Activated CD8-positive, alpha-beta T cell treated with anti-CD3 and anti-CD28 coated beads for 36 hours (primary cell): ENCODE measurements at regions not wholly inside any gene's neighbourhood (a gene's known extent, or its start where the extent isn't known, plus 50 kb on each side); places are given as distances from the start of the nearest gene placed in this dataset.

Experiments
- ATAC-seq: fragments of 200-7000 bp; cut with Tn5 transposase; one replicate; pipeline ENCODE4 v1.10.0; 2021; ENCODE audit warnings: mild to moderate bottlenecking, moderate library complexity
- CTCF ChIA-PET: fragments of 350-600 bp; sonication (Branson Sonifier 250); formaldehyde crosslinking; loops from one replicate; lab custom pipeline; 2021; ENCODE audit warnings: antibody characterized with exemption; lab: Charles Lee
- POLR2A ChIA-PET: fragments of 350-600 bp; sonication (Branson Sonifier 250); formaldehyde crosslinking; loops from one replicate; lab custom pipeline; 2021; ENCODE audit warnings: antibody characterized with exemption; lab: Charles Lee
- DNase-seq: peaks from one replicate; pipeline ENCODE4 v3.0.0-alpha.2; 2020
- H3K27ac Mint-ChIP-seq: one replicate; pipeline ENCODE4 v1.8.0; 2021; ENCODE audit warnings: mild to moderate bottlenecking, mixed read lengths
- H3K27me3 Mint-ChIP-seq: one replicate; pipeline ENCODE4 v1.8.0; 2021; ENCODE audit warnings: mixed read lengths
- H3K36me3 Mint-ChIP-seq: one replicate; pipeline ENCODE4 v1.8.0; 2021; ENCODE audit warnings: low read depth, mixed read lengths
- H3K4me1 Mint-ChIP-seq: one replicate; pipeline ENCODE4 v1.8.0; 2021; ENCODE audit warnings: low read depth, mixed read lengths
- H3K4me3 Mint-ChIP-seq: one replicate; pipeline ENCODE4 v1.8.0; 2021; ENCODE audit warnings: mild to moderate bottlenecking, moderate library complexity, mixed read lengths
- H3K9me3 Mint-ChIP-seq: one replicate; pipeline ENCODE4 v1.8.0; 2021; ENCODE audit warnings: mixed read lengths
- CTCF ChIP-seq: fragments of 200-600 bp; IDR thresholded peaks from one replicate; pipeline ENCODE4 v1.8.0; 2022; ENCODE audit warnings: antibody characterized with exemption, mild to moderate bottlenecking
- intact Hi-C: fragments of 100-400 bp; cut with micrococcal nuclease; formaldehyde crosslinking; loops from one replicate; pipeline ENCODE4 v1.10.0; 2022

GRCh38 chr2:128558895-128559532 is 240.3 kb upstream of the HS6ST1 start:
- Mint-ChIP-seq H3K27me3 (no peaks in the 10 kb centered on the region), H3K36me3 (no peaks in the 10 kb centered on the region), H3K4me3 (no peak overlapping the region), H3K9me3 (no peaks in the 10 kb centered on the region), H3K4me1 (no peaks in the 10 kb centered on the region), H3K27ac (no peak overlapping the region)
- DNase-seq = no peak
- no peak for TF ChIP-seq CTCF
- POLR2A ChIA-PET = no interaction called here
- intact Hi-C loops = no loop called here
- CTCF ChIA-PET = no interaction called here
- ATAC-seq = no peak

- CTCF ChIA-PET = no interaction called here
- ATAC-seq = no peak
Measured at GRCh38 chr2:128559533-128560515, 241.2 kb upstream of the HS6ST1 start.

GRCh38 chr2:128560718-128561117 is 242.1 kb upstream of the HS6ST1 start:
- H3K4me3 Mint-ChIP-seq = no peak overlapping the region
- no peak for TF ChIP-seq CTCF

More at GRCh38 chr2:128559533-128560515, 241.2 kb upstream of the HS6ST1 start:
- Mint-ChIP-seq H3K9me3 (no peaks in the 10 kb centered on the region), H3K27ac (no peak overlapping the region), H3K27me3 (no peaks in the 10 kb centered on the region), H3K36me3 (no peaks in the 10 kb centered on the region), H3K4me1 (no peaks in the 10 kb centered on the region), H3K4me3 (no peak overlapping the region)
- intact Hi-C loops = no loop called here
- POLR2A ChIA-PET = no interaction called here
- no peak for TF ChIP-seq CTCF
- DNase-seq = no peak

GRCh38 chr2:128562471-128563347 is 244.0 kb upstream of the HS6ST1 start:
- H3K27ac Mint-ChIP-seq = no peak overlapping the region
- ChIA-PET POLR2A (no interaction called here), CTCF (no interaction called here)
- H3K36me3 Mint-ChIP-seq = no peaks in the 10 kb centered on the region
- no peaks in the 10 kb centered on the region for H3K9me3 Mint-ChIP-seq
- intact Hi-C loops = no loop called here
- no peak overlapping the region for H3K4me3 Mint-ChIP-seq
- DNase-seq = no peak
- no peaks in the 10 kb centered on the region for H3K27me3 Mint-ChIP-seq
- H3K4me1 Mint-ChIP-seq = no peaks in the 10 kb centered on the region
- no peak for TF ChIP-seq CTCF
- ATAC-seq = no peak

More at GRCh38 chr2:128560718-128561117, 242.1 kb upstream of the HS6ST1 start:
- H3K9me3 Mint-ChIP-seq = no peaks in the 10 kb centered on the region
- no peaks in the 10 kb centered on the region for H3K27me3 Mint-ChIP-seq
- ChIA-PET POLR2A (no interaction called here), CTCF (no interaction called here)
- H3K4me1 Mint-ChIP-seq = no peaks in the 10 kb centered on the region
- intact Hi-C loops = no loop called here
- no peak overlapping the region for H3K27ac Mint-ChIP-seq
- no peak for ATAC-seq
- H3K36me3 Mint-ChIP-seq = no peaks in the 10 kb centered on the region
- no peak for DNase-seq
